Ishikawa (cell line): ENCODE measurements at regions not wholly inside any gene's neighbourhood (a gene's known extent, or its start where the extent isn't known, plus 50 kb on each side); places are given as distances from the start of the nearest gene placed in this dataset.

Experiments used
- CEBPB ChIP-seq: IDR thresholded peaks from 2 replicates; pipeline ENCODE4 v1.6.1; 2012
- CREB1 ChIP-seq: IDR thresholded peaks from 2 replicates; pipeline ENCODE4 v1.6.1; 2012; ENCODE audit warnings: low read depth
- EGR1 ChIP-seq: IDR thresholded peaks from 2 replicates; pipeline ENCODE4 v1.6.1; 2012
- EP300 ChIP-seq: IDR thresholded peaks from 2 replicates; pipeline ENCODE4 v1.6.1; 2012; ENCODE audit warnings: borderline replicate concordance
- FOXM1 ChIP-seq: IDR thresholded peaks from 2 replicates; pipeline ENCODE4 v1.6.1; 2012; ENCODE audit warnings: low read depth, borderline replicate concordance
- NFIC ChIP-seq: IDR thresholded peaks from 2 replicates; pipeline ENCODE4 v1.6.1; 2012
- RAD21 ChIP-seq: IDR thresholded peaks from 2 replicates; pipeline ENCODE4 v1.6.1; 2012; ENCODE audit warnings: low read depth
- TAF1 ChIP-seq: IDR thresholded peaks from 2 replicates; pipeline ENCODE4 v1.6.1; 2012; ENCODE audit warnings: low read depth, mild to moderate bottlenecking
- TCF12 ChIP-seq: IDR thresholded peaks from 2 replicates; pipeline ENCODE4 v1.6.1; 2012; ENCODE audit warnings: low read depth
- TEAD4 ChIP-seq: IDR thresholded peaks from 2 replicates; pipeline ENCODE4 v1.6.1; 2012
- YY1 ChIP-seq: IDR thresholded peaks from 2 replicates; pipeline ENCODE4 v1.6.1; 2012; ENCODE audit warnings: low read depth
- ZBTB7A ChIP-seq: IDR thresholded peaks from 2 replicates; pipeline ENCODE4 v1.6.1; 2012; ENCODE audit warnings: low read depth
- TF ChIP-seq, protein P1 (sequence below): IDR thresholded peaks from 2 replicates; pipeline ENCODE4 v1.6.1; 2012
- TF ChIP-seq, protein P2 (sequence below): IDR thresholded peaks from 2 replicates; pipeline ENCODE4 v1.6.1; 2012
- TF ChIP-seq, protein P3 (sequence below): IDR thresholded peaks from 2 replicates; pipeline ENCODE4 v1.6.1; 2012; ENCODE audit warnings: low read depth, mild to moderate bottlenecking

DNA sequence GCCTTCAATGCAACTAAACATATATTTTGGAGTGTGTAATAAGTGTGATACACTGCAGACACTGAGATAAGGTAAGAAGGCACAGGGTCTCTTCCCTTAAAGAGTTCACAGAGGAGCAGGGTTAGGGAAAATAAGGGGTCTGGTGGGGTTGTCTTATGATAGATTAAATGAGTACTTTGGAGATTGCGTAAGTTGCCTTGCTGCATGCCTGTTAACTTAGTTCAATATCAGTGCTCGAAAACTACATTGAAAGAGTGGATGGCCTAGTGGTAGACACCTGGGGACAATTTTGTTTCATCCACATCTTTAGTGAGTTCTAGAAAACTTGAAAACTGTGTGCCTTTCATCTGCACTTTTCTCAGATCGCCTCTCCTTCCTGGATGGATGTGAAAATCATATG, 123.2 kb upstream of the BTBD3 start:
- TF ChIP-seq TEAD4 = no peak
- no peak for TF ChIP-seq ZBTB7A
- TF ChIP-seq, protein P1, sequence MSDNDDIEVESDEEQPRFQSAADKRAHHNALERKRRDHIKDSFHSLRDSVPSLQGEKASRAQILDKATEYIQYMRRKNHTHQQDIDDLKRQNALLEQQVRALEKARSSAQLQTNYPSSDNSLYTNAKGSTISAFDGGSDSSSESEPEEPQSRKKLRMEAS = no peak
- peak; percentile 61; the same call in 1 of the 2 replicates for TF ChIP-seq CEBPB

DNA sequence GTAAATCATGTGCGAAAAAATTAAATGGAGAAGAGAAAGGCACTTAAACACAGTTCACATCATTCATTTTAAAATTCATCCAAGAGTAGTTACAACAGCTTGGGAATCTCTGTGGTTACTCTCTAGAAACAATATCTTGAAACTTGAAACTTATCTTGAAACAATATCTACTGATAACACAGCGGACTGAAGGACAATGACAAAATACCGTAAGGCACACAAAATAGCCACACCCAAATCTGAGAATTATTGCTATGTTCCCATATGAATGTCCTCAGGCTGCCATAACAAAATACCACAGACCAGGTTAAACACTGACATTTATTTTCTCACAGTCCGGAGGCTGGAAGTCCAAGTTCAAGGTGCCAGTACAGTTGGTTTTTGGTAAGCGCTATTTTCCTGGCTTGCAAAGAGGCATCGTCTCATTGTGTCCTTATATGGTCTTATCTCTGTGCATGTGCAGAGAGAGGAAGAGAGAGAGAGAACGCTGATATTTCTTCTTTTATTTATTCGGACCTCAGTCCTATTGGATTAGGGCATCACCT, 122.5 kb upstream of the BTBD3 start:
- TF ChIP-seq RAD21 (no peak), TAF1 (no peak), TCF12 (no peak), YY1 (no peak), ZBTB7A (no peak), EP300 (no peak)
- TF ChIP-seq, protein P2, sequence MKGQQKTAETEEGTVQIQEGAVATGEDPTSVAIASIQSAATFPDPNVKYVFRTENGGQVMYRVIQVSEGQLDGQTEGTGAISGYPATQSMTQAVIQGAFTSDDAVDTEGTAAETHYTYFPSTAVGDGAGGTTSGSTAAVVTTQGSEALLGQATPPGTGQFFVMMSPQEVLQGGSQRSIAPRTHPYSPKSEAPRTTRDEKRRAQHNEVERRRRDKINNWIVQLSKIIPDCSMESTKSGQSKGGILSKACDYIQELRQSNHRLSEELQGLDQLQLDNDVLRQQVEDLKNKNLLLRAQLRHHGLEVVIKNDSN = no peak
- TF ChIP-seq, protein P3, sequence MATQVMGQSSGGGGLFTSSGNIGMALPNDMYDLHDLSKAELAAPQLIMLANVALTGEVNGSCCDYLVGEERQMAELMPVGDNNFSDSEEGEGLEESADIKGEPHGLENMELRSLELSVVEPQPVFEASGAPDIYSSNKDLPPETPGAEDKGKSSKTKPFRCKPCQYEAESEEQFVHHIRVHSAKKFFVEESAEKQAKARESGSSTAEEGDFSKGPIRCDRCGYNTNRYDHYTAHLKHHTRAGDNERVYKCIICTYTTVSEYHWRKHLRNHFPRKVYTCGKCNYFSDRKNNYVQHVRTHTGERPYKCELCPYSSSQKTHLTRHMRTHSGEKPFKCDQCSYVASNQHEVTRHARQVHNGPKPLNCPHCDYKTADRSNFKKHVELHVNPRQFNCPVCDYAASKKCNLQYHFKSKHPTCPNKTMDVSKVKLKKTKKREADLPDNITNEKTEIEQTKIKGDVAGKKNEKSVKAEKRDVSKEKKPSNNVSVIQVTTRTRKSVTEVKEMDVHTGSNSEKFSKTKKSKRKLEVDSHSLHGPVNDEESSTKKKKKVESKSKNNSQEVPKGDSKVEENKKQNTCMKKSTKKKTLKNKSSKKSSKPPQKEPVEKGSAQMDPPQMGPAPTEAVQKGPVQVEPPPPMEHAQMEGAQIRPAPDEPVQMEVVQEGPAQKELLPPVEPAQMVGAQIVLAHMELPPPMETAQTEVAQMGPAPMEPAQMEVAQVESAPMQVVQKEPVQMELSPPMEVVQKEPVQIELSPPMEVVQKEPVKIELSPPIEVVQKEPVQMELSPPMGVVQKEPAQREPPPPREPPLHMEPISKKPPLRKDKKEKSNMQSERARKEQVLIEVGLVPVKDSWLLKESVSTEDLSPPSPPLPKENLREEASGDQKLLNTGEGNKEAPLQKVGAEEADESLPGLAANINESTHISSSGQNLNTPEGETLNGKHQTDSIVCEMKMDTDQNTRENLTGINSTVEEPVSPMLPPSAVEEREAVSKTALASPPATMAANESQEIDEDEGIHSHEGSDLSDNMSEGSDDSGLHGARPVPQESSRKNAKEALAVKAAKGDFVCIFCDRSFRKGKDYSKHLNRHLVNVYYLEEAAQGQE = no peak

DNA sequence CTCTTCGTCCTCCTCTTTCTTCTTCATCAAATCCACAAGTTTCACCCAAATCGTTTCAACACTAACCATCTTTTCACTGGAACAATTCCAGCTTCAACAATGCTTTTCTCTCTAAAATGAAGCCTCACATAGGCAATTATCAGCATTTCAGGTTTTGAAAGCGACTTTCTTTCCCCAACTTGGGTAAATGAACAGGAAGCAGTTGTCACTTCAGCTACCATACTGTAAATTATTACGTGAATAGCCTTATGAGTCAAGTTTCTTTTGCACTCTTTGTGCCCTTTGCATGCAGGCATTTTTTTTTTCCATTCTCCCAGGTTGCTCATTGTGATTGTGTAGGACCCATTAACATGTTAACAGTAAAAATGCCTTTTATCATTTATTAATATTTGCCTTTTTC, 121.7 kb upstream of the BTBD3 start:
- no peak for TF ChIP-seq FOXM1
- TF ChIP-seq, protein P3 = no peak
- TF ChIP-seq, protein P1 = no peak
- no peak for TF ChIP-seq EP300
- TF ChIP-seq TAF1 = no peak
- no peak for TF ChIP-seq CEBPB

DNA sequence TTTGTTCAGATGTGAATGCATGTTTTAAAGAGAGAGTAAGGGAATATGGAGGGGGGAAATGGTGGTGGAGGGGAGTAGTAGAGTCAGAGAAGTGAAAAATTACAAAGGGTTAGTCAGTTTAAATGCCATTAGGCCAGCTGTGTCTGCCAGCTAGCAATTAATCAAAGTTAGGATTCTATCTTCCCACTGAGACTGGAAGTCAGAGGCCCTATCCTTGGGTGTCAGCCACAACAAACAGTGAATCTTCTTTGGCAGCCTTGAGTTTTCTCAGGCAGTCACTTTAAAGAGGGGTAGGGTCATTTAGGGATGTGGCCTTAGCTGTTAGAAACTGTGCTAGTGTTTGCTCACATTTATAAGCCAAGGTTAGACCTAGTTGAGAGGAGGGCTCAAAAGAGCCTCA, 120.5 kb upstream of the BTBD3 start:
- TF ChIP-seq NFIC (no peak), EGR1 (no peak), CEBPB (no peak), YY1 (no peak), TAF1 (no peak), RAD21 (no peak), ZBTB7A (no peak), TEAD4 (no peak), FOXM1 (no peak)
- TF ChIP-seq, protein P1 = no peak

DNA sequence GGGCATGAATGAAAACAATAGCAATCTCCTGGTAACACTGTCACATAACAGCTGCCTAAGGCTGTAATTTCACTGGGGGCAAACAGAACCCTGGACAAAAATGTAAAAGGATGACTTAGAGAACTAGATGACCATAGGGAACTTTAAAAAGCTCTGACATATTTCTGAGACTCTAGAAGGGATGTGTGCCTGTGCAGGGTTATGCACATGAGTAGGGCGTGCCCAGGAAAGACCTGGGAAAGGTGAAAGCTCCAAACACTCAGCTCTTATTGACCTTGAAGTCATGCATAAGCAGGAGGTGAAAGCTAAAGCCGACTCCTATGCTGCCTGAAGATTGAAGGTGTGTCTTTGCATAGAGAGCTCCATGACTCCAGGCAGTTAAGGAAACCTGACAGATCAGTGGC, 118.4 kb upstream of the BTBD3 start:
- TF ChIP-seq TAF1 (no peak), EGR1 (no peak), NFIC (no peak), CREB1 (no peak)
- TF ChIP-seq, protein P3 = no peak
- TF ChIP-seq, protein P2 = no peak
